Prostate gland (tissue), 2 donors: ENCODE measurements at regions not wholly inside any gene's neighbourhood (a gene's known extent, or its start where the extent isn't known, plus 50 kb on each side); places are given as distances from the start of the nearest gene placed in this dataset.

Experiments
- CTCF ChIP-seq, 4 experiments: fragments of 200-600 bp in 2 of 4; fragments of 450-650 bp in 2 of 4; sonication (generic) in 2 of 4; IDR thresholded peaks; 1 replicate in 3 of 4; 2 replicates in 1 of 4; pipeline ENCODE4 v1.5.1; 2016 to 2019; ENCODE audit warnings: antibody characterized with exemption in 4 of 4, mild to moderate bottlenecking in 2 of 4, moderate library complexity in 2 of 4
- POLR2A ChIP-seq: fragments of 450-650 bp; IDR thresholded peaks from one replicate; pipeline ENCODE4 v1.6.1; 2016; ENCODE audit warnings: antibody characterized with exemption, mild to moderate bottlenecking
- POLR2AphosphoS5 ChIP-seq: sonication (generic); formaldehyde crosslinking; IDR thresholded peaks from one replicate; pipeline ENCODE4 v1.6.1; 2017; ENCODE audit warnings: antibody characterized with exemption

GRCh38 chr12:111268738-111269572, 99.9 kb downstream of the PHETA1 start:
- TF ChIP-seq CTCF (IDR thresholded peaks at IDR 0.05), result no peak
- TF ChIP-seq POLR2AphosphoS5, result no peak
- TF ChIP-seq POLR2A, result no peak
